Activated T-helper 2 cell treated with anti-CD3 and anti-CD28 coated beads, Interferon-gamma antibody, Interleukin-2, Interleukin-4, amounts not matched to agents 10 μg/mL and 5 μg/mL and 100 μg/mL, durations not matched to agents 14 hours and 24 hours and 36 hours (primary cell): ENCODE measurements at regions not wholly inside any gene's neighbourhood (a gene's known extent, or its start where the extent isn't known, plus 50 kb on each side); places are given as distances from the start of the nearest gene placed in this dataset.

Experiments
- DNase-seq: peaks from one replicate; pipeline ENCODE4 v3.0.0; 2021; ENCODE audit warnings: low spot score
- H3K27ac Mint-ChIP-seq: one replicate; pipeline ENCODE4 v1.8.0; 2021; ENCODE audit warnings: mixed read lengths
- H3K27me3 Mint-ChIP-seq: one replicate; pipeline ENCODE4 v1.8.0; 2021; ENCODE audit warnings: low read depth, mixed read lengths
- H3K36me3 Mint-ChIP-seq: one replicate; pipeline ENCODE4 v1.8.0; 2021; ENCODE audit warnings: low read depth, mixed read lengths
- H3K4me1 Mint-ChIP-seq: one replicate; pipeline ENCODE4 v1.8.0; 2021; ENCODE audit warnings: low read depth, mixed read lengths
- H3K4me3 Mint-ChIP-seq: one replicate; pipeline ENCODE4 v1.8.0; 2021; ENCODE audit warnings: low read depth, mild to moderate bottlenecking, moderate library complexity, mixed read lengths
- H3K9me3 Mint-ChIP-seq: one replicate; pipeline ENCODE4 v1.8.0; 2021; ENCODE audit warnings: mixed read lengths
- intact Hi-C: fragments of 100-400 bp; cut with micrococcal nuclease; formaldehyde crosslinking; loops from one replicate; pipeline ENCODE4 v1.15.1; 2023

GRCh38 chr4:126046081-126046614, 731.4 kb downstream of the FAT4 start:
- H3K36me3 Mint-ChIP-seq, result no peaks in the 10 kb centered on the region
- no peak overlapping the region for H3K4me3 Mint-ChIP-seq
- no peak for DNase-seq
- H3K4me1 Mint-ChIP-seq, result no peaks in the 10 kb centered on the region
- intact Hi-C loops, result no loop called here
- no peak overlapping the region for H3K27ac Mint-ChIP-seq
- peaks cover 5% of the 10 kb centered on the region for H3K9me3 Mint-ChIP-seq
- no peaks in the 10 kb centered on the region for H3K27me3 Mint-ChIP-seq

- Mint-ChIP-seq H3K27ac (no peak overlapping the region), H3K27me3 (no peaks in the 10 kb centered on the region), H3K9me3 (peaks cover 5% of the 10 kb centered on the region), H3K4me1 (no peaks in the 10 kb centered on the region), H3K4me3 (no peak overlapping the region), H3K36me3 (no peaks in the 10 kb centered on the region)
- intact Hi-C loops, result no loop called here
- DNase-seq, result no peak
Observed at GRCh38 chr4:126047114-126047513, 732.4 kb downstream of the FAT4 start.

DNA sequence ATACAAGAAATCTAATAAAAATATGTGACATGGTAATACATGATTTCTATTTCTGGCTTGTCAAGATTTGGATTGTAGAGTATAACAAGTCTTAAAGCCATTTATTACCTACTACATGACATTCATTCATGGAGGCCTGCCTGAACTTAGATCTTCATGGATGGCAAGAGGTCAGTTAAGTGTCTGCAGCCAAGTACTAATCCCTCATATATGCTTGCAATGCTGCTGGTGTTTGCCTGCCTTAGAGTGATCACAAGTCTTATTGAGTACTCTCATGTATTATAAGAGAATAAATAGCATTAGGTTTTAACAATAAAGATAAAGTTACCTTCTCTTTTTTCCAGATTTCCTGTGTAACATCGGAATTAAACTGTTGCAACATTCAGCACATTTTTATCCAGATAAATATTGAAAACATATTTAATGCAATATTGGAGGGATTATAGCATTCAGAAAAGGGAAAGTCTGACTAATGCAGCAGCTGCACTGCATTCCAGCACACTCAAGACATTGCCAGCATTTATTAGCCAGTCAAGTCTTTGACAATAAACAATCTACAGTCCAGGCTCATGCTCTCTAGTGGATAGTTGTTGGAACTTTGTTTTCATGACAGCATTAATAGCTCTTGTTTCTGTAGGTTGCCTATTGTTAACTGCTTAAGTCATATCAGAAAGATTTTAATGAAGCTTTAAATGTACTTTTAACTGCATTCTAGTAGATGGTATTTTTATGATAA, 737.1 kb downstream of the FAT4 start:
- peaks cover 1% of the 10 kb centered on the region for H3K9me3 Mint-ChIP-seq
- no peak overlapping the region for H3K27ac Mint-ChIP-seq
- no peaks in the 10 kb centered on the region for H3K4me1 Mint-ChIP-seq
- no peaks in the 10 kb centered on the region for H3K36me3 Mint-ChIP-seq
- DNase-seq, result no peak
- no peaks in the 10 kb centered on the region for H3K27me3 Mint-ChIP-seq
- H3K4me3 Mint-ChIP-seq, result no peak overlapping the region
- intact Hi-C loops, result no loop called here

- Mint-ChIP-seq H3K4me3 (no peak overlapping the region), H3K36me3 (no peaks in the 10 kb centered on the region), H3K27me3 (no peaks in the 10 kb centered on the region), H3K4me1 (no peaks in the 10 kb centered on the region), H3K27ac (no peak overlapping the region), H3K9me3 (no peaks in the 10 kb centered on the region)
- intact Hi-C loops, result no loop called here
- DNase-seq, result no peak
Observed at GRCh38 chr4:126056116-126056650, 741.4 kb downstream of the FAT4 start.

GRCh38 chr4:126057371-126057770, 742.6 kb downstream of the FAT4 start:
- intact Hi-C loops, result no loop called here
- no peak for DNase-seq
- H3K4me3 Mint-ChIP-seq, result no peak overlapping the region
- no peaks in the 10 kb centered on the region for H3K36me3 Mint-ChIP-seq
- H3K9me3 Mint-ChIP-seq, result no peaks in the 10 kb centered on the region
- H3K27me3 Mint-ChIP-seq, result no peaks in the 10 kb centered on the region
- no peak overlapping the region for H3K27ac Mint-ChIP-seq
- no peaks in the 10 kb centered on the region for H3K4me1 Mint-ChIP-seq

GRCh38 chr4:126058596-126058995, 743.8 kb downstream of the FAT4 start:
- Mint-ChIP-seq H3K36me3 (no peaks in the 10 kb centered on the region), H3K9me3 (no peaks in the 10 kb centered on the region), H3K27ac (no peak overlapping the region), H3K27me3 (no peaks in the 10 kb centered on the region), H3K4me3 (no peak overlapping the region), H3K4me1 (no peaks in the 10 kb centered on the region)
- no peak for DNase-seq
- intact Hi-C loops, result no loop called here

- no peak overlapping the region for H3K4me3 Mint-ChIP-seq
- no peaks in the 10 kb centered on the region for H3K9me3 Mint-ChIP-seq
- no peaks in the 10 kb centered on the region for H3K27me3 Mint-ChIP-seq
- no peaks in the 10 kb centered on the region for H3K4me1 Mint-ChIP-seq
- DNase-seq, result no peak
- intact Hi-C loops, result no loop called here
- no peaks in the 10 kb centered on the region for H3K36me3 Mint-ChIP-seq
- no peak overlapping the region for H3K27ac Mint-ChIP-seq
Observed at GRCh38 chr4:126061655-126062054, 746.9 kb downstream of the FAT4 start.

- Mint-ChIP-seq H3K36me3 (no peaks in the 10 kb centered on the region), H3K9me3 (no peaks in the 10 kb centered on the region), H3K4me3 (no peak overlapping the region), H3K27me3 (no peaks in the 10 kb centered on the region), H3K27ac (no peak overlapping the region), H3K4me1 (no peaks in the 10 kb centered on the region)
- intact Hi-C loops, result no loop called here
- no peak for DNase-seq
Observed at GRCh38 chr4:126065016-126065415, 750.3 kb downstream of the FAT4 start.

GRCh38 chr4:126071346-126072333, 756.9 kb downstream of the FAT4 start:
- H3K36me3 Mint-ChIP-seq, result no peaks in the 10 kb centered on the region
- no peak overlapping the region for H3K4me3 Mint-ChIP-seq
- no peak overlapping the region for H3K27ac Mint-ChIP-seq
- H3K9me3 Mint-ChIP-seq, result peaks cover 13% of the 10 kb centered on the region
- H3K4me1 Mint-ChIP-seq, result no peaks in the 10 kb centered on the region
- DNase-seq, result no peak
- H3K27me3 Mint-ChIP-seq, result no peaks in the 10 kb centered on the region
- intact Hi-C loops, result no loop called here

GRCh38 chr4:126081336-126081735, 766.6 kb downstream of the FAT4 start:
- no peaks in the 10 kb centered on the region for H3K27me3 Mint-ChIP-seq
- peaks cover 9% of the 10 kb centered on the region for H3K9me3 Mint-ChIP-seq
- no peak overlapping the region for H3K4me3 Mint-ChIP-seq
- intact Hi-C loops, result no loop called here
- no peaks in the 10 kb centered on the region for H3K4me1 Mint-ChIP-seq
- H3K36me3 Mint-ChIP-seq, result no peaks in the 10 kb centered on the region
- DNase-seq, result no peak
- H3K27ac Mint-ChIP-seq, result no peak overlapping the region

- no peak for DNase-seq
- H3K27ac Mint-ChIP-seq, result no peak overlapping the region
- H3K36me3 Mint-ChIP-seq, result no peaks in the 10 kb centered on the region
- intact Hi-C loops, result no loop called here
- H3K27me3 Mint-ChIP-seq, result no peaks in the 10 kb centered on the region
- no peaks in the 10 kb centered on the region for H3K4me1 Mint-ChIP-seq
- H3K9me3 Mint-ChIP-seq, result peaks cover 11% of the 10 kb centered on the region
- no peak overlapping the region for H3K4me3 Mint-ChIP-seq
Observed at GRCh38 chr4:126086041-126086440, 771.3 kb downstream of the FAT4 start.

DNA sequence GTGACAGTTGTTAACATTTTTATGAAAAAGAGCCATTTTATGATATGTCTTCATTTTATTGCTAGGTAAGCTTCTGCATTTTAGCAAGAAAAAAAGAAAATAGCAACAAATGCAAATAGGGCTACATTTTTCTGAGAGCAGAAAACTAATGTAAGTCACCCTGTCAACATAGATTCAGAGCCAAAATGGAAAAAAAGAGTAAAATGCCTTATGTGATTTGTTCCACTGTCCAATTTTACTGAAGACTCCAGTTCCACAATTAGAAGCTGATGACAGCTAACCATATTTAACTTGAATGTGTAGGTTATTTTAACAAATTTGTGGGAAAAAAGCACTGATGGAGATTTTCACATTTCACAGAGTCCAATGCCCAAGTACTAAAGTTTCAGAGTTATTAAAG, 772.3 kb downstream of the FAT4 start:
- no peak overlapping the region for H3K27ac Mint-ChIP-seq
- H3K4me1 Mint-ChIP-seq, result no peaks in the 10 kb centered on the region
- H3K27me3 Mint-ChIP-seq, result no peaks in the 10 kb centered on the region
- no peak overlapping the region for H3K4me3 Mint-ChIP-seq
- intact Hi-C loops, result no loop called here
- no peak for DNase-seq
- no peaks in the 10 kb centered on the region for H3K36me3 Mint-ChIP-seq
- H3K9me3 Mint-ChIP-seq, result peaks cover 4% of the 10 kb centered on the region
